ENCODE measurements at regions not wholly inside any gene's neighbourhood (a gene's known extent, or its start where the extent isn't known, plus 50 kb on each side); places are given as distances from the start of the nearest gene placed in this dataset.

GRCh38 chr6:155782739-155783459 is 327.3 kb upstream of the NOX3 start:
- no peak for TF ChIP-seq EZH2 (IDR thresholded peaks at IDR 0.05; ENCODE audit: insufficient read depth, poor library complexity, severe bottlenecking)
- no peak for TF ChIP-seq EZH2phosphoT487 (IDR thresholded peaks at IDR 0.05; ENCODE audit: insufficient read depth, low read depth)

All from GM23248 (cell line).